HG02981 (cell line): ENCODE measurements at regions not wholly inside any gene's neighbourhood (a gene's known extent, or its start where the extent isn't known, plus 50 kb on each side); places are given as distances from the start of the nearest gene placed in this dataset.

Experiments
- ATAC-seq: cut with Tn5 transposase; IDR thresholded peaks from one replicate; pipeline ENCODE4 v1.9.1; 2021; ENCODE audit warnings: mild to moderate bottlenecking, moderate library complexity; ENCODE audit not compliant: unreplicated experiment

- ATAC-seq: no peak
Observed at GRCh38 chr14:65308536-65308935, 104.0 kb upstream of the FUT8 start.

DNA sequence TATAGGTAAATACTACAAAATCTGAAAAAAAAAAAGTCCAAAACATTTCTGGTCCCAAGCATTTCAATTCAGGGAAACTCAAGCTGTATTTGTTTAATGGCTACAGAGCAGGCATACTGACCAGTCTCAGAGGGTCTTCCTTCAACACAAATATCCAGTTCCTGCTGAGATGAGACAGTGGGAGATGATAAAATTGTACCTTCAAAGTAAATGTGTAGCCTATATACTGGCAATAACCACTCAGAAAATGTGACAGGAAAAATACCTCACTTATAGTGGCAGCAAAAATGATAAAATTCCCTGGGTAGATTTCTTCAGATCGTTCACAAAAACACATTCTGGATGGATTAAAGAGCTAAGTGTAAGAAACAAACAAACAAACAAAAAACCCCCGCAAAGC lies 102.0 kb upstream of the FUT8 start:
- ATAC-seq: no peak

GRCh38 chr14:65312859-65313258 lies 99.7 kb upstream of the FUT8 start:
- ATAC-seq: no peak

DNA sequence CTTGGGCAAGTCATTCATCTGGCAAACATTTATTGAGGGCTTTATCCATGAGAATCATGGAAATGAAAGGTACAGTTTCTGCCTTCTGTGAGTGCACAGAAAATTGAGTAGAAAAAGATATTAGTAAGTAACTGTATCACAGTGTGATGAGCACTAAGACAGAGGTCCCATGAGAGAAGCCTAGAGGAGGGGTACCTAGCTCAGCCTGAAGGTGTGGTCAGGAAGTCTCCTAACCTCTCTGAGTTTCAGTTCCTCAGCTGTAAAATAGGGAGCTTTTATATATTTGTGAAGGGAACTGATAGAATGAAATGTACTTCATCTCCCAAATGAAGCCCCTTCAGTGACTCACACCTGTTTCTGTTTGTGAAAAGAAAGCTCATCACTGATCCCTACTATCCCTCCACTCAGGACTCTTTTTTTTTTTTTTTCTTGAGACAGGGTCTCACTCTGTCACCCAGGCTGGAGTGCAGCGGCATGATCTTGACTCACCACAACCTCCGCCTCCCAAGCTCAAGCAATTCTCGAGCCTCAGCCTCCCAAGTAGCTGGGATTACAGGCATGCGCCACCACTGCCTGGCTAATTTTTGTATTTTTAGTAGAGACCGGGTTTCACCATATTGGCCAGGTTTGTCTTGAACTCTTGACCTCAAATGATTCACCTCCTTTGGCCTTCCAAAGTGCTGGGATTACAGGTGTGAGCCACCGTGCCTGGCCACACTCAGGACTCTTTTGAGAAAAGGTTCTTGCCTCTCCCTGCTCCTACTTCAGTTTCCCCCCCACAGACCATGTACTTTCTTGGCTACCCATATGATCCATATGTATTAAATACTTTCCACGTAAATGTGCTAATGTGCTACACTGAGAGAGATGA lies 93.7 kb upstream of the FUT8 start:
- ATAC-seq: peak; percentile 51

DNA sequence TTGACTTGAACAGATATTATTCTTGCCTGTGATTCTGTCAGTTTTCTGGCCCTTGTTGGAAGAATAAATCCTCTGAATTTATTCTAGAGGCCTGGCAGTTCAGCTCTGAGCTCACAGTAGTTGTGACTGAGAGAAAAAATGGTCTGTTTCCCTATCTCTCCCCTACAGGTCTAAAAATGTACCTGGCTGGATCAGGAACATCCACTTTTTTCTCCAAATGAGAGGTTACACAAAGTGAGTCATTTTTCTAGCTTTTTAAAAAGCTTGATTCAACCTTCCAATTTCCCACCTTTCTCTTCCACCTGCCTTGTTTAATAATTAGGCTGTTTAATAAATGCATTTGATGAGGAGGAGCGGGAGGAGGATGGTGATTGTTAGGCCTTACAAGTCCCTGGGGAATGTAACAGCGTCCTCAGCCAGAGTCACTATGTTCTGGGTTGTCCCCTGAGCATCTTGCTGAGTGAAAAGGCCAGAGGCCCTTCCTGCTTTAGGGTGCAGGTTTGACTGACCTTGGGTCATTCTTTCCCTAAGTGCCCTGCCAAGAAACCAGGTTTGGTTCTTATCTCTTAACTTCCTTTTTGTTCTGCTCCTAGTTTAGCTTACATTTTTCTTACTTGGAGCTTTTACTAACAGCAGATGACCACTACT lies 91.7 kb upstream of the FUT8 start:
- ATAC-seq: peak; percentile 28

DNA sequence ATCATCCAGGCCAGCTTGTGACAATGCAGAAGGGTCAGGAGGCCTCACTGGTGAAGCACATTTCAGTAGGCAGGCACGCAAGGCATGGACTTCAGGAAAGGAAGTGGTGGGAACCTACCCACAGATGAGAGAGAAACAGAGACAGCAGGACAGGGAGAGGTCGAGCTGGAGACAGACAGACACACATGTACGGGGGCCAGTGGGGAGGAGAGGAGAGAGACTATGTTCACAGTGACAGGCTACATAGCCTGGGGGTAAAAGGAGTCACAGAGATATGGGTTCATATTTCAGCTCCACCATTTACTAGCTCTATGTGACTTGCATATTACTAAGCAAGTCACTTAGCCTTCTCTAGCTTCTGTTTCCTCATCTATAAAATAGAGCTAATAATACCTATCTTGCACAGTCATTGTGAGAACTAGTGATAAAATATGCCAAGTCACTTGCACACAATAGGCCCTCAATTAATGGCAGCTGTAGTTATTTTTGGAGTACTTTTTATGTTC lies 91.1 kb upstream of the FUT8 start:
- ATAC-seq: peak; percentile 42

DNA sequence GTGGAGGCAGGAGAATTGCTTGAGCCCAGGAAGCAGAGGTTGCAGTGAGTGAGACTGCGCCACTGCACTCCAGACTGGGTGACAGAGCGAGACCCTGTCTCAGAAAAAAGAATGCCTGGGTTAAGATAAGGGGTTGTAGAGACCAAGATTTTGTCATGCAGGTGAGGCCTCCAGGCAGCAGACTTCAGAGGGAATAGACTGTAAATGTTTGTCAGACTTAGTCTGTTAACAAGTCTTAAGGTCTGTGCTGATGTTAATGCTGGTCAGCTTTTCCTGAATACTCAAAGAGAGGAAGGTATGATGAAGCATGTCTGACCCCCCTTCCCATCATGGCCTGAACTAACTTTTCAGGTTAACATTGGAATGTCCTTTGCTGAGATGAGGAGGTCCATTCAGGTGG lies 83.0 kb upstream of the FUT8 start:
- no peak for ATAC-seq

DNA sequence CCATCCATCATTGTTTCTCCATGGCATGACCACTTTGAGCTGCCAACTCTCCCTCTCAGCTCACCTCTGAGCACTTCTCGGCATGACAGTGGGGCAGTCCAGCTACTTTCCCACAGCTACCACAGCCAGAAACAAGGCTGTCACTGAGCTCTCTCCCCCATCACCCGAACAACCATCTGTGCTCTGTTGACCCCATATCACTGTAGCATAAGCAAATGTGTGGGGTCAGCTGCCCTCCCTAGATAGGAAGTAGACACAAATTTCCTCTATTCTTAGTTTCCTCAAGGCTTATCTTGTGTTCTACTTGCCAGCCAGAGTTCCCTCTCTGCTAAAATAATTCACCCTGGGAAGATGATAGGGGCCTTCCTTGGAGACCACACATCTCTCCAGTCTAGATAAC lies 82.6 kb upstream of the FUT8 start:
- no peak for ATAC-seq

- ATAC-seq: no peak
Observed at GRCh38 chr14:65330416-65330815, 82.1 kb upstream of the FUT8 start.

- no peak for ATAC-seq
Observed at GRCh38 chr14:65331652-65332051, 80.9 kb upstream of the FUT8 start.

DNA sequence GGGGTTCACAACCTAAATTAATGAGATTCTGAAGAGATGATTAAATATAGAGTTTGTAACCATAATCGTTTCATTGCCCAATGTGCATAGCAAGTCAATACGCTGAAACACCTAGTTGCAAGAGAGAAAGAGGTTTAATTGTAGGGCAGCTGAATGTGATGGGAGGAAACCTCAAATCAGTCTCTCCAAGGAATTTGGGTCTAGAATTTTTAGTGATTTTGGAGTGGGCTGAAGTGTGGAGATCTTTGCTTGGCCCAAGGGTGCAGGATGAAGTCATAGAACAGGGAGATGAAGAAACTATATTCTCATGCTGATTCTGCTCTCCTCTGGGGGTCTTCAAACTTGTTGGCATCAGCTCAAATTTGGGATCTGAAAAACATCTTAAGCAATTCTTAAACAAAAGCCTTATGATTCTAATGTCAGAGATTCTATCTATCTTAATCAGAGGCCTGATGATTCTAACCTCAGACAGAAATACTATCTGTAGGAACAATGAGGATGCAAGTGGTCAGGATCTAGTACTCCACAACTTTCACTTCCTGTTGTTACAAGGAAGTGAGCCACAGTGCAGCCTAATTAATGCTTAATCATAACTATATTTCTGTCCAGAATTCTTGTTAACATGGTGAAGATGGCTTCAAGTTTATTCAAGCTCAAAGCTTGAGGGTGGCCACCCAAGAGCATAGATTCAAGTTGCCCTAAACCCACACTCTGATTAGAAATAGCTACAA lies 80.2 kb upstream of the FUT8 start:
- no peak for ATAC-seq

GRCh38 chr14:65333943-65334687 lies 78.4 kb upstream of the FUT8 start:
- ATAC-seq: no peak

DNA sequence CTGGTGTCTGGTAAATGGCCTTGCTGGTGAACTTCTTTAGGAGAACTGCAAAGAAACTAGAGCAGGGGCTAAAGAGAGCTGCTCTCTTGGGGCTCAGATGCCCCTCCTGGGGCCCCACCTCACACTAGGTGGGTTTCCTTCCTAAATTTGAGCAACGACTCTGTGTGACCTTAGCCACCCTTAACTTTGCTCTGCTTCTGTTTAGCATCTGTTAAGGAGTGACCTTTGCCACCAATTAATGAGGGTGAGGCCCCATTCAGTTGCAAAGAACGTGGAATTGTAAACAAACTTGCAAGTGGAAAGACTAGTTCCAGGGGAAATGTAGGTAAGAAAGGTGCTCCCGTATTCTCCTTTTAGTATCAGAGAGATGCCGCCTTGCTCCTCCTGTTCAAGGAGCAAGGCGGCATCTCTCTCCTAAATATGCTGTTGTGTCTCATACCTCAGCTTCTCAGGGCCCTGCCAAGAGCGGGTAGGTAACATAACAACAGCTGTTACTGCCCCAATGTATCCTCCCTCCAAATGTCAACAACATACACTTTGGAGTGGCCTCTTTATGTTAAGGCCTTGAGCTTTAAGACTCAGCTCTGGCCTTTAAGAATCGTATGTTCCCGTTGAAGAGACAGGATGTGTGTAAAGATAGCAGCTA lies 77.6 kb upstream of the FUT8 start:
- ATAC-seq: no peak

DNA sequence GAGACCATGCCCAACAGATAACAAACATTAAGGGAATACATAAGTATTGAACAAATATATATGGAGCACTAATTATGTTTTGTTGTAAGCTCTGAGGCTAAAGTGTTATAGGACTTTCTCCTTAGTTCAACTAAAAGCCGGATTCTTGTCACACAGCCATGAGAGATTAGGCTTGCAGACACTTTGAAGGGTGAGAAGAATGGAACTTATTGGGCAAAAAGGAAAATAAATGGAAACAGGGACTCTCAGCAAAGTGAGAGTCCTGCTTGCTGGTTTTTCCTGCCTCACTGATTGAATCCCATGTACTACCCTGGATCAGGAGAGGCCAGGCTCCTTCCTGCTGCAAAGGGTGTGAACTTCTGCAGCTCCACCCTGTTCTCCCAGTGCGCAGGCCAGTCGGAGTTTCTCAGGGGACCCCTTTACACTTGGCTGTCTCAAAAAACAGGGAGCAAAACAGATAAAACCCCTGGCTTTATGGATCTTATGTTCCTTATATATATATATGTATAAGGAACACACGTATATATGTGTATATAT lies 77.1 kb upstream of the FUT8 start:
- ATAC-seq: no peak

- ATAC-seq: peak; percentile 58
Observed at GRCh38 chr14:65336191-65336591, 76.3 kb upstream of the FUT8 start.

DNA sequence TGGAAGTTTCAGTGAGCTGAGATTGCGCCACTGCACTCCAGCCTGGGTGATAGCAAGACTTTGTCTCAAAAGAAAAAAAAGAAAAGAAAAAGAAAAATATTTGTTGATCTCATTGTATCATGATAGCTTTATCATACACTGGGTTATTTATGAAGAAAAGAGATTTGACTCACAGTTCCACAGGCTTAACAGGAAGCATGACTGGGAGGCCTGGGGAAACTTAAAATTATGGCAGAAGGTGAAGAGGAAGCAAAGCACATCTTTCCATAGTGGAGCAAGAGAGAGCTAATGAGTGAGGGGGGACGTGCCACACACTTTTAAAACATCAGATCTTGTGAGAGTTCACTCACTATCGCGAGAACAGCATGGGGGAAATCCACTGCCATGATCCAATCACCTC lies 72.7 kb upstream of the FUT8 start:
- no peak for ATAC-seq

DNA sequence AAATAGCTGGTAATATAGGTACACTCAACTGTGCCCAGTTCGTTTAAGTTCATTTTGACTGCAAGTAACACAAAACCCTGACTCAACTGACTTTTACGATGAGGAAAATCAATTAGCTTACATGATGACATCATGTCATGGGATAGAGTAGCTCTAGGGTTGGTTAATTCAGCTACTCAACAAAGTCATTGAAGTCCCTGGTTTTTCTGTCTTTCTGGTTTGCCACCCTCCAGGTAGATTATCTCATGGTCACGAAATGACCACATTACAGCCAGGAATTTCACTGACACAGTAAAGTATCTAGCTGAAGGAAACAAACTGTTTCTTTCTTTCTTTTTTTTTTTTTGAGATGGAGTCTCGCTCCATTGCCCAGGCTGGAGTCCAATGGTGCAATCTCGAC lies 68.5 kb upstream of the FUT8 start:
- ATAC-seq: no peak

DNA sequence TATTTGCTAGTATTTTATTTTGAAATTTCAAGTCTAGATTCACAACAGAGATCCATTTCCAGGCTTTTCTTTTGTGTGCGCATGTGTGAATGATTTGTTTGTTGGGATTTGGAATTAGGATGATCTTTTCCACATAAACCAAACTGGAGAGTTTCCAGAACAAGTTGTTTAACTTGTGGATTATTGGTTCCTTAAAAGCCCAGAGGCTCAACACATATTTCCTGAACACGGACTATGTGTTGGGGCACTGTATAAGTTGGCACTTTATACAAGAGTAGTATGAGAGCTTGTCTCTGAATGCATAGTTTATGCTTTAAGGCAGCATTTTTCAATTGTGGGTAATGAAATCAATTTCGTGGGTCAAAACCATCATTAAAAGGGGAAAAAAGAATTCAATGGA lies 67.3 kb upstream of the FUT8 start:
- ATAC-seq: no peak

DNA sequence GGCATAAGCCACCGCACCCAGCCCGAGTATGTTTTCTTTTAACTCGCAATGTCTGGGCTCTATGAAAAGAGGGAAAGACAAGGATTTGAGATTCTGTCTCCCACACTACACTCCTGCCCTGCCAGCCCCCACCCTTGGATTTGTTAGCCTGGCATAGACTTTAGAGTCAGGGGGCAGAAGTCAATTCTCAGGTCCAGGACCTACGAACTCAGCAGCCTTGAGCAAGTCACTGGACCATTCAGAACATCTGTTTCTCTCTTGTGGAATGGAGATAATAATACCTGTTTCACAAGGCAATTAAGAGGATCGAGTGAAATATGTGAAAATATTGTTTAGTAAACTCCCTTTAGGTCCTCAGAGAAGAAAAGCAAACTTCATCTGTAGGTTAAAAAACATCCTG lies 66.1 kb upstream of the FUT8 start:
- ATAC-seq: no peak

DNA sequence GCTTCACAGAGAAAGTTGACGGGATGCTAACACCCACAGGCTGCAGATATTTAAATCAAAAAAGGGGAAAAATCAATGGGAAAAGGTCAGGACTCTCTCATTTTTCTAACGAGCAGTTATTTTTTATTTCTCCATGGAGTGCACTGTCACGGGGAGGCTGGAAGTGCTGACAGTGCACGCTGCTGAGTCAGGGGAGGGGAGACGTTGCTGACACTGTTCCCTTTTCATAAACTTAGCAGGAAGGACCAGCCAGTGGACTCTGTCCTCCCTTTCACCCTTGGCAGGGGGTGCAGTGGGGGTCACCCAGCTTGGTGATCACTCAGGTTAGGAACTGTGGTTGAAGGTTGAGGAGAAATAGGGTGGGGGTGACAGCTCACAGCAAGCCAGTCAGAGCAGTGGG lies 65.6 kb upstream of the FUT8 start:
- ATAC-seq: no peak
